HG02938 (cell line): ENCODE measurements at regions not wholly inside any gene's neighbourhood (a gene's known extent, or its start where the extent isn't known, plus 50 kb on each side); places are given as distances from the start of the nearest gene placed in this dataset.

Source experiments
- ATAC-seq: cut with Tn5 transposase; IDR thresholded peaks from one replicate; pipeline ENCODE4 v1.9.1; 2021; ENCODE audit warnings: mild to moderate bottlenecking, moderate library complexity; ENCODE audit not compliant: unreplicated experiment

DNA sequence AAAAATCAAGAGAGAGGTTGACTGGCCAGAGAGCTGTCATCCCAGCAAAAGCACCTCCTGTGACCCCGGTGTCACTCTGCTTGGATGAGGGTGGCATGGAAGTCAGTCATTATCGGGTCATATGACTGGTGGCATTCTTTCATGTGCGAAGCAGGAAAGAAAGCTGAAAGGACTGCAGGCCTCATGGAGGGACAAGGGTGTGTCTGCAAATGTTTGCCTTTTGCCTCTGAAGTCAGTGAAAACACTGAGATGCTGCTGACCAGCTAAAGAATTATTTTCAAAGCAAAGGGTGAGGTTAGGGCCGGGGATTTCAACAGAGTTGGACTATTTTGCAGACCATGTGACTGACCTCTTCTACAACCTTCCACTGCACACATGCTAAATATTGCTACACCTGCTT lies 298.3 kb downstream of the CSNK1G3 start:
- no peak for ATAC-seq

- no peak for ATAC-seq
These were observed 297.7 kb downstream of the CSNK1G3 start for GRCh38 chr5:123809594-123810221.

- ATAC-seq, result no peak
These were observed 296.7 kb downstream of the CSNK1G3 start for GRCh38 chr5:123808461-123809380.

DNA sequence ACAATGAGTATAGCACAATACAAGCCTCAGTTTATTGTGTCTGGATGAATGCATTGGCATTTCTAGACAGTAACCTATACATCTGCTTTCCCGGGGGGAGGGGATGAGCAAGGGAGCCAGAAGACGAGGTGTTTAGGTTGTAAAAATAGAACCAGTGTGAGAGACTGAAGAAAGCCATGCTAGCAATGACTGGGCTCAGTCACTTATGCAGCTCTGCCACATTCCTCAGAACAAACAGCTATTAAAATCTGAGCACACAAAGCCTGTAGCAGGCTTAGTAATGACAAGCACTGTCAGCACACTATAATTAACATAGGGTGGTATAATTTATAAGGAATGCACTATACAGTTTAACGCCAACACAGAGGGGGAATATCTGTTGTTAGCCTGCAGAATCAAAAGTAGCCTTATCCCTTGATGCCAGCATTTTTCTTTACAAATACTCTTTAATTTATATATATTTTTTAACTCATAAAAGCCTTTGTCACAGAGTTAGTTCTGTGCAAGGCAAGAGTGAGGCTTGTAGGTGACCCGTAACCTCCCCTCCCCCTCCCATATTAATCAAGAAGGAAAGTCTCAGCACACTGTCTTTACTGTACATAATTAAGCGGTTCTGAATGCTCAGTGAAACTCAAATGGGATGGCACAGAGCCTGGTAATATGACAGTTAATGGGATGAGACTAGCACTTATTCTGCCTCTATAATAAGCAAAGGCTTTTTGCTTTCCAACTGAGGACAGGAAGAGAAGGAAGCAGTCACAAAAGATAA lies 295.4 kb downstream of the CSNK1G3 start:
- no peak for ATAC-seq

DNA sequence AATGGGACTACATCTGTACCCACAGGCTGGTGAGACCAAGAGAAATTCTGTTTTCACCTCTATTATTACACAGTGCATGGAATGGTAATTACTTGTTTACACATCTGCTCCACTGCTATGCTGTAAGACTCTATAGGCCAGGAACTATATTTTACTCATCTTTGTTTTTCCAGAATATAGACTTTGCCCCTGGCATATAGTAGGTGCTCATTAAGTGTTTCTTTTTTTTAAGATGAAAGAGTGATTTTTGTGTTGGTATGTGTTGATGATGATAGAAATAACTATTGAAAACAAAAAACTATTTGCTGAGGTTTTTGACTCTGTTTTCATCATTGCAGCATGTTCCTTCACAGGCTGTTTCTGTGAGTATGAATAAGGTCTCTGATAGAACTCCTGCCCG lies 294.7 kb downstream of the CSNK1G3 start:
- no peak for ATAC-seq

GRCh38 chr5:123805300-123805699 lies 293.3 kb downstream of the CSNK1G3 start:
- no peak for ATAC-seq

- ATAC-seq, result no peak
These were observed 291.4 kb downstream of the CSNK1G3 start for GRCh38 chr5:123803359-123803758.

DNA sequence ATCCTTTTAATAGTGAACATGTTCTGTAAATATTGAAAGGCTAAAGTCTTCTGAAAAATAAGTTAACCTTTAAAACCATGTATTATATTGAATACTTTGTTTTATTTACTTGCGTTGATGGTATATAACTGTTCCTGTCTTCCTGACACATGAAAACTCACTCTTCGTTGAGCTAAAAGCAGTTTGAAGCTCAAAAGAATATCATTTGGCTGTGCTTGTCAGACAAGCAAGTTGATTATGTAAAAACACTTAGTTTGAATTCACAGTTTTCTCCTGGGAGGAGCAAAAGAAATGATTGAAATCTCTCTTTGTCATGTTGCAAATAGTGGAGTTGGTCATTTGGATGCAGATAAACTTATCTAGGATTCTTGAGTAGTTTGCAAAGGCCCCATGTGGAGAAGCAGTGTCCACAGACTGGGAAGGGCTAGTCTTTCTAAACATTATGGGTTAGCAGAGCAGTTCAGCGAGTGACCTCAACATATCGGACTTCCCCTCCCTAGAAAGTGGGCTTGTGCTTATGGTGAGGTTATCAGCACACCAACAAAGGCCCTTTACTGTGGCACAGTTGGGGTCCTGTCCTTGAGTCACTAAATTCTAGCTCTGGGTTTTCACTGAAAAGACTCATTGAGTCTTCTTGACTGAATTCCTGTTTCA lies 290.4 kb downstream of the CSNK1G3 start:
- ATAC-seq, result no peak

- no peak for ATAC-seq
These were observed 288.7 kb downstream of the CSNK1G3 start for GRCh38 chr5:123800640-123801039.

DNA sequence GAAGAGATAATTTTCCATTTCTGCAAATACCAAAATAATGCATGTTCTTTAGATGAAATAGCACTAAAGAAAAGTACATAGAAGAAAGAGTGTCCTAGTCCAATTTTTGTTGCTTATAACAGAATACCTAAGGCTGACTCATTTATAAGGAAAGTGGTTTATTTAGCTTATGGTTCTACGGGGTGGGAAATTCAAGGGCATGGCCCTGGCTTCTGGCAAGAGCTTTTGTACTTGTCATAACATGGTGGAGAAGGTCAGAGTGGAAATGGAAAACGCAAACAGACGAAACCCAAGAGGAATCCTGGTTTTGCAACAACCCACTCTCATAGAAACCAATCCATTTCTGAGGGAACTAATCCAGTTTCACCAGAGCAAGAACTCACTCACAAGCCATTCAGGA lies 283.7 kb downstream of the CSNK1G3 start:
- no peak for ATAC-seq

GRCh38 chr5:123790226-123790625 lies 278.2 kb downstream of the CSNK1G3 start:
- no peak for ATAC-seq

DNA sequence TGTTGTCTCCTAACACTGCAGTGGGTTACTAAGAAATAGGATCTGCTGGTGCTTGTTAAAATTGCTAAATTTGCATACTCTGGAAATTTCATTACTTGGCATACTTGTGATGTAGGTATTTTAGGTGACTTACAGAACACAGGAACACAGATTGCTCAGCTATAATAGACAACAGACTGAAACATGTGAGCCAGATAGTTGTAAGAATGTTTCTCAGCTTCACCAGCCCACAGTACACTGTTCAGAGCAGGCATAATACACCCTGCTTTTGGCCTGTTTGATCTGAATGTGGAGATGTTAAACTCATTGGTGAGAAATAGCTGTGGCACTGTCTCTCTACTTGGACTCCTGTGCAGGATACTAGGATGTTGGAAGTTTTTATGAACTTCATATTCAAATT lies 275.7 kb downstream of the CSNK1G3 start:
- ATAC-seq, result no peak

- no peak for ATAC-seq
These were observed 275.2 kb downstream of the CSNK1G3 start for GRCh38 chr5:123787136-123787535.

DNA sequence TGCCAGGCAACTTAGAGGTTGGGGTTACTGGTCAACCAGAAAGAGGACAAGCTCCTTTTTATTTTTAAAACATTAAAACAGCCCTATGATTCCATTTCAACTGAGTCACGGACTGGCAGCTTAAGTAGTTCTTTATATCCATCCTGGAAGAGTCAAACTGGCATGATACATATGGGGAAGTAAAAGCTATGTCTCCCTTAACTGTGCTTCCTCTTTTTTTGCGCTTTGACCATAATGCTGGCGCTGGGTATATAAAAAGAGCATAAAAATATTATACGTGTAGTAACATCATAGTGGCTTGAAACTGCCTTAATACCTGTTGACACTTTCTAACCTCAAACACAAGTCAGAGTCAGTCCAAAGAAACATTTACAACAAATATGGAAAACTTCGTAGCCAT lies 274.4 kb downstream of the CSNK1G3 start:
- no peak for ATAC-seq

- no peak for ATAC-seq
These were observed 273.4 kb downstream of the CSNK1G3 start for GRCh38 chr5:123785162-123786071.

DNA sequence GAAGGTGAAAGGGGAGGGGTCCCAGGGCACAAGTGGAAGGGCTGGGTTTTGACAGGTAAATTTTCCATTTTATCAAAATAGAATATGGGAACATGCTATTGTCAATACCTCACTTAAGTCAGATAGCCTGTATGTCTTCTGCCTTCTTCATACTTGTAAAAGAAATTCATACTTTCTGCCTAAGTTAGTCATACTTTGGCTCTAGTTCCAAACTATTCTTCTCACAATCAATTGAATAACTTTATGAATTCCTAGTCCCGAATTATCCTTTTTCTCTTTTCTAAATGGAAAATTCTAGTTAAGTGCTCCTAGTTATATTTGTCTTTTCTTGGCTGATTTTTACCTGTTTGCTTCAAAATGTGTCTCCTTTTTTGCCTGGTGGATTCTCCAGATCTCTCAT lies 271.4 kb downstream of the CSNK1G3 start:
- ATAC-seq, result no peak

GRCh38 chr5:123778641-123779040 lies 266.7 kb downstream of the CSNK1G3 start:
- ATAC-seq, result no peak

DNA sequence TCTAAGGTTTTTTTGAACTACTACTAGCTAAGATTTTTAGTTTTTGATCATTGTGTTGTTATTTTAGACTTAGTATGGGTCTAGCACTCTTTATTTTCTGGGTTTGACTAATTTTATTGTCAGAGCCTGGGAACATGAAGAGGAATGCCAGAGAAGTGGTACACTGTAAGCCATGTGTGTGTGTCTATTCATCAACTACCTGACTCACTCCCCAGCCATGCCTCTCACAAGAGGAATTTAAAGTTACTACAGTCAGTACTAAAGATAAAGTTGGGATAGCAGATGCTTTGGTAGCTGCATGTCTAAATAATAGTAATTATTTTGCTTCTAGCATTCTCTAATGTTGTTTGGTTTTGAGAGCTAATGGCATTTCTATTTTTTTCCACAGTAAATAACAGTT lies 264.8 kb downstream of the CSNK1G3 start:
- ATAC-seq, result no peak

DNA sequence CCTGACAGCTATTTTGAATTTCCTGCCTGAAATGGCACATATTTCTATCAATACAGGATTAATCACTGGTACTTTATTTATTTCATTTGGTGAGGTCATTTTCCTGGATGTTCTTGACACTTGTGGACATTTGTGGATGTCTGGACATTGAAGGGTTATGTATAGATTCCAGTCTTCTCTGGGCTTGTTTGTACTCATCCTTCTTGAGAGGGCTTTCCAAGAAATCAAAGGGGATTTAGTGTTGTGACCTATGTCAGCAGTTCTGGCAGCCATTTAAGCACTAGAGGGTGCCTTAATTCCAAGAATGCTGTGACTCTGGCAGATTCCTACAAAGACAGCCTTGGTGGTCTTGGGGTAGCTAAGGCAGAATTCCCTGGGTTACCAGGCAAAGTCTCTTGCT lies 259.7 kb downstream of the CSNK1G3 start:
- ATAC-seq, result no peak

DNA sequence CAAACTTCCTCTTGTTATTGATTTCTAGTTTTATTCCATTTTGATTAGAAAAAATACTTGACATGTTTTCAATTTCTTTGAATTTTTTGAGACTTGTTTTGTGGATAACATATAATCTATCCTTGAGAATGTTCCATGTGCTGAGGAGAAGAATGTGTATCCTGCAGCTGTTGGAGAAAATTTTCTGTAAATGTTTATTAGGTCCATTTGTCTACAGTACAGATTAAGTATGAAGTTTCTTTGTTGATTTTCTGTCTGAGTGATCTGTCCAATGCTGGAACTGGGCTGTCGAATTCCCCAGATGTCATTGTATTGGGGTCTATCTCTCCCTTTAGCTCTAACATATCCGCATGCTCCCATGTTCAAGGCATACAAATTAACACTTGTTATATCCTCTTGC lies 251.2 kb downstream of the CSNK1G3 start:
- ATAC-seq, result no peak
